WTC11 (cell line): ENCODE measurements at regions not wholly inside any gene's neighbourhood (a gene's known extent, or its start where the extent isn't known, plus 50 kb on each side); places are given as distances from the start of the nearest gene placed in this dataset.
A peak's percentile ranks its signal among the peaks of the same experiment; 100 is the strongest.

Experiments
- FOXJ3 ChIP-seq: sonication (generic); formaldehyde crosslinking; IDR thresholded peaks from 2 replicates; pipeline ENCODE4 v1.9.0; 2021; ENCODE audit warnings: missing genetic modification reagents, mild to moderate bottlenecking, borderline replicate concordance
- SOX15 ChIP-seq: fragments of 250-450 bp; sonication (Bioruptor Pico); IDR thresholded peaks from 2 replicates; pipeline ENCODE4 v1.9.0; 2021; ENCODE audit warnings: mild to moderate bottlenecking
- TEAD4 ChIP-seq: sonication (generic); formaldehyde crosslinking; IDR thresholded peaks from 2 replicates; pipeline ENCODE4 v1.8.0; 2022; ENCODE audit warnings: mild to moderate bottlenecking, missing genetic modification reagents
- ZNF138 ChIP-seq: sonication (generic); formaldehyde crosslinking; conservative IDR thresholded peaks from 2 replicates; pipeline ENCODE4 v1.8.1; 2022; ENCODE audit warnings: mild to moderate bottlenecking, moderate library complexity, missing genetic modification reagents
- ZNF232 ChIP-seq: sonication (generic); formaldehyde crosslinking; IDR thresholded peaks from 2 replicates; pipeline ENCODE4 v1.8.0; 2022; ENCODE audit warnings: mild to moderate bottlenecking, missing genetic modification reagents
- TF ChIP-seq, protein P1 (sequence below): fragments of 200-600 bp; IDR thresholded peaks from 2 replicates; pipeline ENCODE4 v1.8.0; 2022; ENCODE audit warnings: antibody characterized with exemption
- TF ChIP-seq, protein P2 (sequence below): sonication (generic); formaldehyde crosslinking; IDR thresholded peaks from 2 replicates; pipeline ENCODE4 v1.8.1; 2023; ENCODE audit warnings: mild to moderate bottlenecking, missing genetic modification reagents, moderate library complexity

DNA sequence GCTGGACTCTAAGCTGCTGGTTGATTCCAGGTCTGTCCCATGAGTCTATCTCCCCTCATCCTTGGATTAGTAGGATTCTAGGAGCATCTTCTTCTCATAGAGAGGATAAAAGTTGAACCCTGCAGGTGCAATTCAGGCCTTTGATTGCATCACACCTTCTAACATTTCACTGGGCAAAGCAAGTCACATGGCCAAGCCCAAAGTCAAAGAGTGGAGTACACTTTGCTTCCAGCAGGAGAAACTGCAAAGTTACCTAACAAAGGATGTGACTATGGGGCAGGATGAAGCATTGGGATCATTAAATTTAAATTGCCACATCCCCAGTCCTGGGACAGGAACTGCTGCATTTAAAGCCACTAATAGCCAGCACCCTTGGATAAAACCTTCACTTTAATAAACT is 51.0 kb upstream of the EGFLAM start:
- TF ChIP-seq ZNF232 (CRISPR knock-in tag) (no peak), SOX15 (CRISPR knock-in tag) (no peak), TEAD4 (no peak), FOXJ3 (CRISPR knock-in tag) (no peak), ZNF138 (CRISPR knock-in tag) (no peak)
- TF ChIP-seq, protein P1, sequence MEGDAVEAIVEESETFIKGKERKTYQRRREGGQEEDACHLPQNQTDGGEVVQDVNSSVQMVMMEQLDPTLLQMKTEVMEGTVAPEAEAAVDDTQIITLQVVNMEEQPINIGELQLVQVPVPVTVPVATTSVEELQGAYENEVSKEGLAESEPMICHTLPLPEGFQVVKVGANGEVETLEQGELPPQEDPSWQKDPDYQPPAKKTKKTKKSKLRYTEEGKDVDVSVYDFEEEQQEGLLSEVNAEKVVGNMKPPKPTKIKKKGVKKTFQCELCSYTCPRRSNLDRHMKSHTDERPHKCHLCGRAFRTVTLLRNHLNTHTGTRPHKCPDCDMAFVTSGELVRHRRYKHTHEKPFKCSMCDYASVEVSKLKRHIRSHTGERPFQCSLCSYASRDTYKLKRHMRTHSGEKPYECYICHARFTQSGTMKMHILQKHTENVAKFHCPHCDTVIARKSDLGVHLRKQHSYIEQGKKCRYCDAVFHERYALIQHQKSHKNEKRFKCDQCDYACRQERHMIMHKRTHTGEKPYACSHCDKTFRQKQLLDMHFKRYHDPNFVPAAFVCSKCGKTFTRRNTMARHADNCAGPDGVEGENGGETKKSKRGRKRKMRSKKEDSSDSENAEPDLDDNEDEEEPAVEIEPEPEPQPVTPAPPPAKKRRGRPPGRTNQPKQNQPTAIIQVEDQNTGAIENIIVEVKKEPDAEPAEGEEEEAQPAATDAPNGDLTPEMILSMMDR: no peak
- TF ChIP-seq, protein P2, sequence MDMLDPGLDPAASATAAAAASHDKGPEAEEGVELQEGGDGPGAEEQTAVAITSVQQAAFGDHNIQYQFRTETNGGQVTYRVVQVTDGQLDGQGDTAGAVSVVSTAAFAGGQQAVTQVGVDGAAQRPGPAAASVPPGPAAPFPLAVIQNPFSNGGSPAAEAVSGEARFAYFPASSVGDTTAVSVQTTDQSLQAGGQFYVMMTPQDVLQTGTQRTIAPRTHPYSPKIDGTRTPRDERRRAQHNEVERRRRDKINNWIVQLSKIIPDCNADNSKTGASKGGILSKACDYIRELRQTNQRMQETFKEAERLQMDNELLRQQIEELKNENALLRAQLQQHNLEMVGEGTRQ (CRISPR knock-in tag): peak; percentile 78
